ENCODE measurements at regions not wholly inside any gene's neighbourhood (a gene's known extent, or its start where the extent isn't known, plus 50 kb on each side); places are given as distances from the start of the nearest gene placed in this dataset.
A peak's percentile ranks its signal among the peaks of the same experiment; 100 is the strongest.

DNA sequence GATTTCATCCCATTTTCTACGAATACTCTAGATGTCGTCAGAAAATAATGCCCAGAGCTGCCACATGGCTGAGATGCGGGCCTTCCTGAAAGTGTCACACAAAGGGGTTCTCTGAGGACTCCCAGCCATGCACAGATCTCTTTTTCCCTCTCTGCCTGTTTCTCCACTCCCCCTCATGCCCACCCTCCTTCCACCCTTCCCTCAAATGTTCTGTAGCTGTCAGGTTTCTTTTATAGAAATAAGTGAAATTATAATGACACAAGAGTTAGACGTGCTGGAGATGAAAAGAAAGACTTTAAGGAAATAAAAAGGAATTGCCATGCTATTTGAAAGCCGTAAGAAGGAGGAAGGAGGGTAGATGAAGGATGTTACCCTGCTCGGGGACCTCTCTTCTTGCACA lies 819.3 kb upstream of the CELF2 start:
- DNase-seq, result no peak

DNA sequence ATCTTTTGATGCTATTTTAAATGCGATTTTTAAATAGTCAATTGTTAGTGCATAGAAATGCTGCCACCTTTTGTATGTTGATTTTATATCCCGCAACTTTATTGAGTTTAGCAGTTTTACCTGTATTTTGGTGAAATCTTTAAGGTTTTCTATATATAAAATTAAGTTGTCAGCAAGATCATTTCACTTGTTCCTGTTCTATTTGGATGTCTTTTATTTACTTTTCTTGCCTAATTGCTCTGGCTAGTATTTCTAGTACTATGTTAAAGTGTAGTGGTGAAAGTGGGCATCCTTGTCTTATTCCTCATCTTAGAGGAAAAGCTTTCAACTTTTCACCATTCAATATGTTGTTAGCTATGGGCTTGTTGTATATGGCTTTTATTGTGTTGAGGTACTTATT lies 813.3 kb upstream of the CELF2 start:
- no peak for DNase-seq

DNA sequence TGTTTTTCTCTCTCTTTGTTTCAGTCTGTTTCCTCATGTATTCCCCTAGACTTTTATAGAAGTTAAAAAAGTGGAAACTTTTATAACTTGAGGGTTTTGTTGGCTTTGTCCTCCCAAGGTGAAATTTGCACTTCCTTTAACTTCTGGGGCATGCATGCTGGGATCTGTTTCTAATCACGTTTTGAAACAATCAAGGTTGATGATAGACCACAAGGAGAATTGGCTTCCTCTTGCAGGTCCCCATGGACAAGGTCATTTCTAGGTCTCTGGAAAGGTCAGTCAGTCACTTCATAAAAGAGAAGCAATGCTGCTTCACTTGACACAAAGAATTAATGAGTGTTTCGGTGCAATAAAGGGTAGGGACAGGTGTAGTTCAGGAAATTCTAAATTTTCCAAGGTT lies 811.8 kb upstream of the CELF2 start:
- DNase-seq, result no peak

DNA sequence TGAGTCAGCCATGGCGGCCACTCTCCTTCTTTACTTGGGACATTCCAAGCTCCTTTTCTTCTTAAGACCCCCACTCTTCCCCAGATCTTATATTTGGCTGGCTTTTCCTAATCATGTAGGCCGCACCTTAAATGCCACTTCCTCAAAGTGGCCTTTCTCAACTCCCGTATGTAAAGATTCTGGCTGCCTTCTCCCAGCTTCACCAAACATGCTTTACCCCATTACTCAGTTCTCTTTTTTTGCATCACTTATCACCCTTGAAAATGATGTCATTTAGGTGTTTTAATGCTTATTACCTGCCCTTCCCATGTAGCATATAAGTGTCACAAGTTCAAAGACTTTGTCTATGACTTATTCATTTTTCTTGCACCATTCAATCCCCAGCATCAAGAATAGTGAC lies 810.1 kb upstream of the CELF2 start:
- no peak for DNase-seq

DNA sequence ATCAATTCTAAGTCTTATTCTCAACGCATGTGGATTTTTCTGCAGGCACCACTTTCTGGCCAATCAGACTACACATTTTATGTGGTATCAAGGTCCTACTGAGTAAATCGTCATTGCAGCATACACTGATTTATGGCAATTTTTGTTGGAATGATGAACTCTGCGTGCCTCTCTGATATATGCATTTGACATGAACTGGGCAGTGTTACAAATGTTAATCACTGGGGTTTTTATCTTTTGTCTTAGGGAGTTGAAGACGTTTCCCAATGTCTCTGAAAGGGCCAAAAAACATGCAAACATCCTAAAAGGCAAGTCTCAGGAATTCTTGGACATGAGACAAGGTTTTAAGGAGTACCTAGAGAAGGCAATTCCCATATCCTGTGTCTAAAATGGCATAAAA lies 809.5 kb upstream of the CELF2 start:
- no peak for DNase-seq

DNA sequence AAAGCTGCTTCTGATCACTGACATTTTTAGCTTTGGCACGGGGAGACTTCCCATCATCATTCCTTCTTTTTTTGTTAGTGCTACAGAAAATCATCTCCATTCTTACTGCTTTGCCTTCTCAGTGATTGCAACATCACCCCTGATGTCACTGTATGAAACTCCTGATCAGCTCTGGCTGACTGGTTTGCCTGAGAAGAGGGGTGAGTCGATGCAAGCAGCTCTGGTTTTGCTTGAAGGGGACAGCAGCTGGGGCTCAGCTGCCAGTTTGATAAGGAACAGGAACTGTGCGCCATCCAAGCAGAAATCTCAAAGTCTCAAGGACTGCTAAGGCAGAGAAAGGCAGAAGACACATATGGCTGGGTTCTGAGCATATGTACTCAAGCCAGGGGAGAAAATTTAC lies 808.5 kb upstream of the CELF2 start:
- no peak for DNase-seq

DNA sequence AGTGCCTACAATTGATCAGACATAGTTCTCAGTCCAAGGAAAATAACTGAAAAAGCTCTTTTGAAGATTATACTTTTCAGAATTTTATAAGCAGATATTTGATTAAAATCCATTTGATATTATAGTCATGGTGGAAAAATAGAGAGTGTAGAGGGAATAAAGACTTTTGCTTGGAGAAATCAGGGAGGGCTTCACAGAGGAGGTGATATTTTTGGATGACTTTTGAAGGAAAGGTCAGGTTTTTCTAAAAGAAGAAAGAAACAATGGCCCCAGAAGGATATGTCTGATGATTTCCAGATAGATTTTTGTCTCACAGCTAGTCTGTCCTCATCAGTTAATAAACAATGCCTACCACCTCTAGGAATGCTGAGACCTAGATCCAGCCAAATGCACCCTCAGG lies 806.3 kb upstream of the CELF2 start:
- no peak for DNase-seq

DNA sequence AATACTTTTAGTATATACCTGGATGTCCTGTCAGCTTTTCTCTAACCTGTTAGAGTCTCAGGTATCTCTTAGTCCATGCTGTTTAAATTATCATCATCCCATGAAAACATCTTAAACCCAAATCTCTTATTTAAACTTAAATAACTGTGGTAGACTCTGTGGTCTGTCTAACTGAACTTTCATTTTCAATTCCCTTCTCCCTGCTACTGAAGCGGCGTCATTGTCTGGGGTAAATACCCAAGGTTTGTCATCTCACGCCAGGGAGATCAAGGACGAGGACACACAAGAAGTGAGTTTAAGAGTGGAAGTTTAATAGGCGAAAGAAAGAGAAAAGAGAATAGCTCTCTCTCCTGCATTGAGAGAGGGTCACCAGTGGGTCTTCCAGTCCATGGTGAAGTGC lies 804.4 kb upstream of the CELF2 start:
- no peak for DNase-seq

DNA sequence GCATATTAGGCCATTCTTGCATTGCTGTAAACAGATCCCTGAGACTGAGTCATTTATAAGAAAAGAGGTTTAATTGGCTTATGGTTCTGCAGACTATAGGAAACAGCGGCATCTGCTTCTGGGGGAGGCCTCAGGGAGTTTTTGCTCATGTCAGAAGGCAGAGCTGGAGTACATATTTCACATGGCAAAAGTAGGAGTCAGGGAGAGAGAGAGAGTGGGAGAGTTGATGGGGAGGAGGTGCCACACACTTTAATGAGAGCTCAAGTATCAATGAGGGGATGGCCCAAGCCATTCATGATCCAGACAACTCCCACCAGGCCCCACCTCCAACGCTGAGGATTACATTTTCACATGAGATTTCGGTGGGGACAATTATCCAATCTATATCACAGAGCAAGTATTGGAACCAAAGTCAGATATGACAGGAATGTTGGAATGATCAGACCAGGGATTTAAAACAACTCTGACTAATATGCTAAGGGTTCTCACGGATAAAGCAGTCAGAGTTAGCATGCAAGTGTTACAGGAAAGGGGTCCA lies 795.3 kb upstream of the CELF2 start:
- DNase-seq, result no peak

DNA sequence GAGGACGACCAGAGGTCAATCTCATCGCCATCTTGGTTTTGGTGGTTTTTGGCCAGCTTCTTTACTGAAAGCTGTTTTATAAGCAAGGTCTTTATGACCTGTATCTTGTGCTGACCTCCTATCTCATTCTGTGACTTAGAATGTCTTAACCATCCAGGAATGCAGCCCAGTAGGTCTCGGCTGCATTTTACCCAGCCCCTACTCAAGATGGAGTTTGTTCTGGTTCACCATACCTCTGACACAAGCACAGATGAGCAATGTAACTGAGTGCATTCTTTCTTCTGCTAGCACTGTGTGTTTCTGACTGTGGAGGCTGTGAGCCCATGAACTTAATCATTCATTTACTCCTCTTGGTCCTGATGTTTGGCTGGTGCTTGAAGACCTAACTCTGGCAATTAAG lies 794.5 kb upstream of the CELF2 start:
- no peak for DNase-seq

DNA sequence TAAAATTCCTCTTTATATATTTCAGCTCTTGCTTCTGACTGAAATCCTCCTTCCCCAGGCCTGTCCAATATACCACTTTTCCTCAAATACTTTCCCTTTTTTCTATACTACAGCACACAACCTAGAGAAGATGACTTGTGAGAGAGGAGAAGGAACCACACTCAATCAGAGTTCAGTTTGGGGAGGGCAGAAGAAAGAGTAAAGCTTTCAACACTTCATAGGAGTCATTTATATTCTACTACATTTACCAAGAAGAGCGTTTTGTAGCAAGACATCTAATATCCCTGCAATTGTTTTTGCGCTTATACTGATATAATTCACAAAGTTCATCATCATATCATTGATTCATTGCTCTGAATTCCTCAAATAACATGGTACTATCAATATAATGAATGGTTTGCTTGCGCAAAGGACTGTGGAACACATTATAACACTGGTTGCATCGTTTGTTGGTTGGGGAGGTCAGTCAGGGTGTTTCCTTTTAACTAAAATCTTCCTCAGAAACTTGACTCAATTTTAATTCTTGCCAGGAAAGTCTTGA lies 792.5 kb upstream of the CELF2 start:
- DNase-seq, result no peak

DNA sequence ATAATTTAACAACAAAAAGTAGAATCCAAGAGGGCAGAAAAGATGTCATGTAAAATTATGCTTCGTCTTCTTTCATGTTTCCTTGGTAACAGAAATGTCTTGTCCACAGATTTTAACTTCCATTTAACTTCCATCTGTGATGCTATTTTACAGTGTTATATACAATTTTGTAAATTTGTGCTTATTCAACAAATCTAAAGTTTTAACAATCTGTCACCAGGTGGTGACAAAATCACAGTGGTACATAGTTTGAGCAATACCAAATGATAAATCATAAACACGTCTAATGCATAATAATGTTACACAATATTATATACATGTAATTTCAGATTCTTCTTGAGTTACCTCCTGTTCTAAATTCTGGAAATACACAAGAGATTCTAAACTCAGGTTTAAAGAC lies 784.4 kb upstream of the CELF2 start:
- no peak for DNase-seq

DNA sequence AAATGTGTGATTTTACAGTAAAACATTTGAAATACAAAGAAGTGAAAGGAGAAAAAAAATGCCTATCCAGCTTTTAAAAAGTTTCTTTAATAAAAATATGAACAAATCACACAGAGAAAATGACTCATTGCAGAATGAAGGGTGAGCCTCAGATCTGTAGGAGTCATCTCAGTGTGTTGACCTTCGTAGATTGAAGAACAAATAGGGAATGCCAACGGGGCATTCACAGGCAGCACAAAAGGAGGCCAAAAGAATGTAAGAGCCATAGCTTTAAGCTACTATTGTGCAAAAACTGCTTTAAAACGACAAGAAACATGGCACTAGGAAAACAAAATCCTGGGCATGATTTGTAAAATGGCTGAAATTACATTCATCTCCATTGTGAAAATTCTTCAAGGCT lies 782.7 kb upstream of the CELF2 start:
- DNase-seq, result no peak

DNA sequence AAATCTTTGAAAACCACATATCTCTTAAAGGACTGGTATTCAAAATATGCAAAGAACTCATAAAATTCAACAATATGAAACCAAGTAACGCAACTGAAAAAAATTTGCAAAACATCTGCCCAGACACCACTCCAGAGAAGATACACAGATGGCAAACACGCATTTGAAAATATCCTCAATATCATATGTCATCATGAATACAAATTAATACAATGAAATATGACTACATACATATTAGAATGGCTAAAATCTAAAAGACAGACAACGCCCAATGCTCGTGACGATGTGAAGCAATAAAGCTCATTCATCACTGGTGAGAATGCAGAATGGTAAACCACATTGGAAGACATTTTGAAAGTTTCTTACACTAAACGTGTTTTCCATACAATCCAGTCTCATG lies 770.1 kb upstream of the CELF2 start:
- no peak for DNase-seq

DNA sequence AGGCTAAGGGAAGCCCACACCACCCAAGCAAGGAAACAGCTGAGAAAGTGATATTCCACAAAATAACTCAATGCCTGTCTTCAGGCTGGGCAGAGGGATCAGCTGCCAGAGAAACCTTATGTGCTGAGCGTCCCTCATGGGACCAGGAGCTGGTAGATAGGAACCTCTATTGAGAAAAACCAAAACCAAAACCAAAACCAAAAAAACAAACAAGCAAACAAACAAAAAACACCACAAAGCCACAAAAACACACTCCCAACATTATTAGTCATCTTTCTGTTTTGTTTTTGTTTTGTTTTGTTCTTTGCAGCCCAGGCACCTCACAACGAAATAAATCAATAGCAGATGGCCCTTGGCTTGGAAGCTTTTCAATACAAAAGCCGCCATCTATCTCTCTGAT lies 760.8 kb upstream of the CELF2 start:
- DNase-seq, result no peak

DNA sequence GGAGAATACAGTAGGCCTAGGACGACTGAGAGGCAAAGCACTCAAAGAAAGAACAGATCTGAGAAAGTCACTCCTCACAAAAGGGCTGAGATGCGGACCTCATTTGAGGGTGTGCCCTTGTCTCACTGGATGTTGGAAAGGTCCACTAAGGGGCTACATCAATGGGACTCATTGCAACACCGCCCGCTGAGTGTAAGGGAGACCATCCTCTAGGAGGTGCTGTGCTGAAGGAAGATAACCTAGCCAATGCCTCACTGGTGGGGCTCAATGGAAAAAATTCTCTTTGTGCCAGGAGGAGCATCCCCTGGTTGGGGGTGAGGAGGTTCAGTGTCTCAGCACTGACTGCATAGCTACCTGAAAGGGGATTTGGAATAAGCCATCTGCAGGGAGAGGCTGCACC lies 758.7 kb upstream of the CELF2 start:
- no peak for DNase-seq

DNA sequence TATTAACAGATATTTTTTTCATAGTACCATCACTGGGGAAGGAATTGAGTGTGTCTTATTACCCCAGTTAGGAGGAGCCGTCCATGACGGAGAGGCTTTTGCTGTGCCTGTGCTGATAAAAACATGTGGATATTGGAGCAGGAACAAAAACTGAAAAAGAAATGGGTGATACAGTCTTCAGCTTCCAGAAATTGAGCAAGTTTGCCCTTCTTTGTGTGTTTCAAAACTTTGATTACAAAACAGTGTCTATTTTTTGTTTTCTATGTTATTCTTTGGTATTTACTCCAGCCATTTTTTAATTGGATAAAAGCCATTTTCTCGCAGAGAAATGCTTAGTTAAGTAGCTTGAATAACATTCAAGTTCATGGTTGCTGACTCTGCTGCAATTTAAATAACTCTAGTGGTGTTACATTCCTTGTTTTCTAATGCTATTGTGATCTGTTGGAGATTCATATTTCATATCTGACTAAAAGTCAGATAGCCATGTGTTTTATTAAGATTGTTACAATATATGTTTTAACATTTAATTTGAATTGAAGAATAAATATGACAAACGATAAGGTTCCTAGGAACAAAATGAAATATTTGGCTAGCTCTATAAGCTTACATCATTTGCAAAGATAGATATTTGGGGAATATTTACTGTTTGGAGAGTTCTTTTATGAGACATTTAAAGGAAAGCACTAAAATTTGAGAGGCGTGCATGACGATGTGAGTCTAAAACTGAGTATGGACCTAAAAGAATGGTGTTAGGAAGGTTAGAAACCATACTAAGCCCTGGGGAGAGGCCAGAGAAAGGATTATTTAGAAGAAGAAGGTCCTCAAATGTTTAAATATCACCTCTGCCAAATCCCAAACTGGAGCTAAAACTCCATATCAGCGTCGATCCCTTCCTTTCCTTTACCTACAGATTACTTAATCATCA lies 747.3 kb upstream of the CELF2 start:
- DNase-seq, result no peak

DNA sequence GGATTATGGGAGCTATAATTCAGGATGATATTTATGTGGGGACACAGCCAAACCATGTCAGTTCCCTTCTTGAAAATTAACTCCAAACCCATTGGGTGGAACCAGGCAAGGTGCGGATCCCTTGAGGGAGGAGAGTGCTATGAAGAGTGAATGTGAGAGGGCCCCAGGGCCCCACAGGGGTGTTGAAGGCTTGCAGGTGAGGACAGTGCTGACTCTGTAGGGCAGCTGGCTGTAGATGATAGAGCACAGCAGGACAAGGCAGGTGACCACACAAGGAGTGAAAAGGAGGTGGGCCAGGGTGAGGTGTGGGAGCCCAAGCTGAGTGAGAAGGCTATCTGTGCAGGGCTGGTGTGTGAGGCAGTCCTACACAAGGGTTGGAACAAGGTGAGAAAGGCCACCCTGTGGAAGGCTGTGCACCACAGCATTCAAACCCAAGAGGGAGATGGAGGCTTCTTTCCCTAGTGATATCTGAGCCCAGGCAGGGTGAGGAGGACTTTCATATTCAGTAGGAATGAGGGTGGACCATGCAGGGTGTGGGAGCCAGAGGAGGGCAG lies 746.0 kb upstream of the CELF2 start:
- DNase-seq, result no peak

DNA sequence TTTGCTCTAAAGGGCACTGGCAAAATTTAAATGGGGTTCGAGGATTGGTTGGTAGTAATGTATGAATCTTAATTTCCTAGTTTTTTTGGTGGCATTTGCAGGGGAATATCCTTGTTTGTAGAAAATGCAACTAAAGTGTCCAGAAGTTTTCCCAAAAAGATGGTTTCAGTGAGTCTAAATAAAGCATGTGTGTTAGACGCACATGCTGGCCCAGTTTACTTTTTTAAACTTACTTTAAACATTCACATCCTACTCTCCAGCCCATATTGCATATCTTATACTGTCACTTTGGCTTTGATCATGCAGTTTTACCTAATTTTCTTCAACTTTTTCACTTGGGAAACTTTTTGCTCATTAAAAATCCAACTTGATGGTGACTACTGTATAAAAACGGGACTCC lies 744.0 kb upstream of the CELF2 start:
- DNase-seq, result no peak

DNA sequence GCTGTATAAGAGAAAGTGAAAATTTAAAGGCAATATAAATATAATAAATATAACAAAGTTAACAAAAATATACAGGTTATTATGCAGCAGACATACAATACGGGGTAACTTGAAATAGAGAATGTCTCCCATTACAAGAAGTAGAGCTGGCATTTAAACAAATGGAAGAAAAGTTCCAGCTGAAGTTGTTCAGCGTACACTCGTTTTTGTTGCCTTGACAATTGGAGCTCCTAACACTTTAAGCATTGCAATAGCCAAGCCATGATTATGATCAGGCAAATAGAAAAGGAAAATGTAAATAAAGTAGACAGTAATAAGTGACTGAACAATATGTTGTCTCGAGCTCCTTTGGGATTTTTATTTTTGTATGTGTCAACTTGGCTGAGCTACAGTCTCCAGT lies 737.8 kb upstream of the CELF2 start:
- no peak for DNase-seq

DNA sequence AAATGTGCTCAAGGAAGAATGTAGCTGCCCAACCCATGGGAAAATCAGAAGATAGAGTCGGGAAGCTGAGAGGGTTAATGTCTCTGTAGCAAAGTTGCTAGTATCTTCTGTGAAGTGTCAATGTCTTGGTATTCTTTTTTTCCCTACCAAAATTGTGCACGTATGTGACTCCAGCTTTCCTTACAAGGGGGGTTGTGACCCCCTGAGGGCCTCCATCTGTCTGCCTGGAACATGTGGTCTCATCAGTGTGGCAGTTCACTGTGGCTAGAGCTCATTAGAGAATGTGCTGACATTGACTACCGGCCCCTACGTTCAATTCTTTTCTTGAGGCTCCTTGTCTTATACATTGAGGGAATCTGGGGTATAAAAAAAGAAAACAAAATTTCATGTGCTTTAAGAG lies 725.2 kb upstream of the CELF2 start:
- DNase-seq, result no peak

DNA sequence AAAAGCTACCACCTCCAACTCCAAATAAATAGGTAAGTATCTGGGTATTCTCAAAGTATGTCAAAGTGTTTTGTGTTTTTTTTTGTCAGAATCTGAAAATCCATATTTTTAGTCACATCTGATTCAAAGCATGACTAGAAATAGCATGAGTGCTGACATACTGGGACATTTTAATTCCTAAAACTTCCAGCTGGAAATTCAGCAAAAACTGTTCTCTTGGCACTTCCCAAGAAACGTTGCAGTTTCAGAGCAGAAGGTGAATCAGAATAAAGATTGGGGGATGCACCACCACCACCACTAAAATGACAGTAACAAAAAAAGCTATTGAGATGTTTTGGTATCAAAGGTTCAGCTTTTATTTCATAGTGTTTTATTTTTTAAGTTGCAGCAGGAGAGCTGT lies 724.6 kb upstream of the CELF2 start:
- DNase-seq, result peak in 1 of 14 donors; percentile 38

DNA sequence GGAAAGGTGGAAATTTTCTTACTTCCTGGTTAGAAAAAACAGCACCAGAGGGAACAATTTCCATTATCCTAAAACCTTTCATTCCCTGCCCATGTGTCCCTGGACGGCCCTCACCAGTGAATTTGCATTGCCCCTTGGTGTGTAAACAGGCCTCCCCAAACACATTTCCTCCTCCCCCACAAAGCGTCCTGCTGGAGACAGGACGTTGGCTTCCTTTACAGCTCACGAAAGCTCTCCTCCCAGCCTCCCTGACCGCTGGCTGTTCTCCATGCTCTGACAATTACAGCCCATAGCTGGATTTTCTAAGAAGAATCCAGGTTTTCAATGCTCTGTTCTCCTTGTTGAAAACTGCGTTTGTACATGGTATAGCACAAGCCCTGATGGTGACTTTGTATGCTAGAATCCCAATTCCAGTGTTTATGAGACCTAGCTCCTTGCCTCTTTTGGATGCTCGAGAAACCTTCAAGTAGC lies 724.2 kb upstream of the CELF2 start:
- DNase-seq, result peak in 1 of 14 donors; percentile 48
